ENCODE measurements at regions not wholly inside any gene's neighbourhood (a gene's known extent, or its start where the extent isn't known, plus 50 kb on each side); places are given as distances from the start of the nearest gene placed in this dataset.

GRCh38 chr16:73124097-73124652 is 76.2 kb upstream of the ZFHX3 start:
- TF ChIP-seq MEF2A (IDR thresholded peaks at IDR 0.05; ENCODE audit: borderline replicate concordance, low read depth) (no peak), RXRA (IDR thresholded peaks at IDR 0.05; ENCODE audit: borderline replicate concordance, low read depth) (no peak), TAF1 (IDR thresholded peaks at IDR 0.05; ENCODE audit: borderline replicate concordance, low read depth, low read length) (no peak), RAD21 (IDR thresholded peaks at IDR 0.05; ENCODE audit: low read length) (no peak)
- TF ChIP-seq, protein P1, sequence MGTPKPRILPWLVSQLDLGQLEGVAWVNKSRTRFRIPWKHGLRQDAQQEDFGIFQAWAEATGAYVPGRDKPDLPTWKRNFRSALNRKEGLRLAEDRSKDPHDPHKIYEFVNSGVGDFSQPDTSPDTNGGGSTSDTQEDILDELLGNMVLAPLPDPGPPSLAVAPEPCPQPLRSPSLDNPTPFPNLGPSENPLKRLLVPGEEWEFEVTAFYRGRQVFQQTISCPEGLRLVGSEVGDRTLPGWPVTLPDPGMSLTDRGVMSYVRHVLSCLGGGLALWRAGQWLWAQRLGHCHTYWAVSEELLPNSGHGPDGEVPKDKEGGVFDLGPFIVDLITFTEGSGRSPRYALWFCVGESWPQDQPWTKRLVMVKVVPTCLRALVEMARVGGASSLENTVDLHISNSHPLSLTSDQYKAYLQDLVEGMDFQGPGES (IDR thresholded peaks at IDR 0.05; ENCODE audit: low read depth, low read length): no peak
- TF ChIP-seq, protein P2, sequence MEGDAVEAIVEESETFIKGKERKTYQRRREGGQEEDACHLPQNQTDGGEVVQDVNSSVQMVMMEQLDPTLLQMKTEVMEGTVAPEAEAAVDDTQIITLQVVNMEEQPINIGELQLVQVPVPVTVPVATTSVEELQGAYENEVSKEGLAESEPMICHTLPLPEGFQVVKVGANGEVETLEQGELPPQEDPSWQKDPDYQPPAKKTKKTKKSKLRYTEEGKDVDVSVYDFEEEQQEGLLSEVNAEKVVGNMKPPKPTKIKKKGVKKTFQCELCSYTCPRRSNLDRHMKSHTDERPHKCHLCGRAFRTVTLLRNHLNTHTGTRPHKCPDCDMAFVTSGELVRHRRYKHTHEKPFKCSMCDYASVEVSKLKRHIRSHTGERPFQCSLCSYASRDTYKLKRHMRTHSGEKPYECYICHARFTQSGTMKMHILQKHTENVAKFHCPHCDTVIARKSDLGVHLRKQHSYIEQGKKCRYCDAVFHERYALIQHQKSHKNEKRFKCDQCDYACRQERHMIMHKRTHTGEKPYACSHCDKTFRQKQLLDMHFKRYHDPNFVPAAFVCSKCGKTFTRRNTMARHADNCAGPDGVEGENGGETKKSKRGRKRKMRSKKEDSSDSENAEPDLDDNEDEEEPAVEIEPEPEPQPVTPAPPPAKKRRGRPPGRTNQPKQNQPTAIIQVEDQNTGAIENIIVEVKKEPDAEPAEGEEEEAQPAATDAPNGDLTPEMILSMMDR (IDR thresholded peaks at IDR 0.05): no peak

Measured in SK-N-SH (cell line).